ENCODE measurements at regions not wholly inside any gene's neighbourhood (a gene's known extent, or its start where the extent isn't known, plus 50 kb on each side); places are given as distances from the start of the nearest gene placed in this dataset.

GRCh38 chr13:73800011-73800410 lies 334.2 kb downstream of the KLF12 start:
- no peak for TF ChIP-seq ZNF70 (CRISPR knock-in tag; IDR thresholded peaks at IDR 0.05)
- no peak for ATAC-seq

GRCh38 chr13:73794755-73795154 lies 339.4 kb downstream of the KLF12 start:
- no peak for ATAC-seq

GRCh38 chr13:73793361-73793760 lies 340.8 kb downstream of the KLF12 start:
- TF ChIP-seq CSRNP3 (CRISPR knock-in tag; IDR thresholded peaks at IDR 0.05) (no peak), BACH2 (CRISPR knock-in tag; IDR thresholded peaks at IDR 0.05; ENCODE audit: borderline replicate concordance) (no peak), GLIS3 (CRISPR knock-in tag; IDR thresholded peaks at IDR 0.05) (no peak), ZNF70 (CRISPR knock-in tag; IDR thresholded peaks at IDR 0.05) (no peak), CSDC2 (CRISPR knock-in tag; IDR thresholded peaks at IDR 0.05) (no peak), ZFP3 (CRISPR knock-in tag; IDR thresholded peaks at IDR 0.05) (no peak), ZC3H10 (CRISPR knock-in tag; IDR thresholded peaks at IDR 0.05) (no peak), TSHZ2 (CRISPR knock-in tag; IDR thresholded peaks at IDR 0.05) (no peak), ZNF565 (CRISPR knock-in tag; conservative IDR thresholded peaks at IDR 0.05; ENCODE audit: low read depth) (no peak), PATZ1 (CRISPR knock-in tag; IDR thresholded peaks at IDR 0.05; ENCODE audit: borderline replicate concordance) (no peak), TOX (CRISPR knock-in tag; IDR thresholded peaks at IDR 0.05; ENCODE audit: borderline replicate concordance) (no peak), ZNF8 (CRISPR knock-in tag; IDR thresholded peaks at IDR 0.05) (no peak), ESRRG (CRISPR knock-in tag; IDR thresholded peaks at IDR 0.05) (no peak), ARNTL (CRISPR knock-in tag; IDR thresholded peaks at IDR 0.05; ENCODE audit: borderline replicate concordance, low read depth) (no peak)
- no peak for ATAC-seq

More at GRCh38 chr13:73794755-73795154, 339.4 kb downstream of the KLF12 start:
- no peak for TF ChIP-seq RARB (CRISPR knock-in tag; IDR thresholded peaks at IDR 0.05)
- no peak for TF ChIP-seq CSDC2 (CRISPR knock-in tag; IDR thresholded peaks at IDR 0.05)
- no peak for TF ChIP-seq TCF4 (CRISPR knock-in tag; IDR thresholded peaks at IDR 0.05; ENCODE audit: borderline replicate concordance)
- TF ChIP-seq OSR1 (CRISPR knock-in tag; IDR thresholded peaks at IDR 0.05) = no peak
- no peak for TF ChIP-seq TOX (CRISPR knock-in tag; IDR thresholded peaks at IDR 0.05; ENCODE audit: borderline replicate concordance)
- TF ChIP-seq ZFP30 (CRISPR knock-in tag; IDR thresholded peaks at IDR 0.05) = no peak
- TF ChIP-seq POU6F1 (CRISPR knock-in tag; IDR thresholded peaks at IDR 0.05; ENCODE audit: borderline replicate concordance, low read depth) = no peak
- TF ChIP-seq PPARA (CRISPR knock-in tag; IDR thresholded peaks at IDR 0.05; ENCODE audit: borderline replicate concordance) = no peak
- no peak for TF ChIP-seq ESRRG (CRISPR knock-in tag; IDR thresholded peaks at IDR 0.05)
- no peak for TF ChIP-seq ZNF70 (CRISPR knock-in tag; IDR thresholded peaks at IDR 0.05)
- no peak for TF ChIP-seq GLIS3 (CRISPR knock-in tag; IDR thresholded peaks at IDR 0.05)

GRCh38 chr13:73792796-73793195 lies 341.4 kb downstream of the KLF12 start:
- no peak for ATAC-seq
- TF ChIP-seq PPARA (CRISPR knock-in tag; IDR thresholded peaks at IDR 0.05; ENCODE audit: borderline replicate concordance) (no peak), ZNF565 (CRISPR knock-in tag; conservative IDR thresholded peaks at IDR 0.05; ENCODE audit: low read depth) (no peak), ESRRG (CRISPR knock-in tag; IDR thresholded peaks at IDR 0.05) (no peak), RARB (CRISPR knock-in tag; IDR thresholded peaks at IDR 0.05) (no peak), BACH2 (CRISPR knock-in tag; IDR thresholded peaks at IDR 0.05; ENCODE audit: borderline replicate concordance) (no peak), POU6F1 (CRISPR knock-in tag; IDR thresholded peaks at IDR 0.05; ENCODE audit: borderline replicate concordance, low read depth) (no peak), OSR1 (CRISPR knock-in tag; IDR thresholded peaks at IDR 0.05) (no peak), TOX (CRISPR knock-in tag; IDR thresholded peaks at IDR 0.05; ENCODE audit: borderline replicate concordance) (no peak), ZFP30 (CRISPR knock-in tag; IDR thresholded peaks at IDR 0.05) (no peak), CSDC2 (CRISPR knock-in tag; IDR thresholded peaks at IDR 0.05) (no peak), CSRNP3 (CRISPR knock-in tag; IDR thresholded peaks at IDR 0.05) (no peak), GLIS3 (CRISPR knock-in tag; IDR thresholded peaks at IDR 0.05) (no peak), ZNF70 (CRISPR knock-in tag; IDR thresholded peaks at IDR 0.05) (no peak), CREB5 (CRISPR knock-in tag; IDR thresholded peaks at IDR 0.05; ENCODE audit: low read depth) (no peak), ZNF8 (CRISPR knock-in tag; IDR thresholded peaks at IDR 0.05) (no peak), ZFP3 (CRISPR knock-in tag; IDR thresholded peaks at IDR 0.05) (no peak)
